Heart left ventricle (tissue), 16 donors: ENCODE measurements at regions not wholly inside any gene's neighbourhood (a gene's known extent, or its start where the extent isn't known, plus 50 kb on each side); places are given as distances from the start of the nearest gene placed in this dataset.

ENCODE experiments used
- ATAC-seq, 4 donors: fragments of 200-7000 bp; cut with Tn5 transposase; one replicate each; pipeline ENCODE4 v1.9.1; 2020 to 2022; ENCODE audit warnings: moderate library complexity in 4 of 4, mild to moderate bottlenecking in 3 of 4, moderate number of reproducible peaks in 1 of 4
- DNase-seq, 5 donors: peaks; one replicate each; pipeline ENCODE4 v3.0.0-alpha.2; 2020
- H3K27ac ChIP-seq, 12 donors: fragments of 200-600 bp; sonication (generic) in 4 of 12; one replicate each; pipeline versions ENCODE4 v1.5.0 to v1.8.0; 2016 to 2022; ENCODE audit warnings: mild to moderate bottlenecking in 2 of 12
- H3K27me3 ChIP-seq, 9 donors: fragments of 200-600 bp; sonication (generic) in 2 of 9; one replicate each; pipeline versions ENCODE4 v1.5.1 to v1.8.0; 2016 to 2022; ENCODE audit warnings: mild to moderate bottlenecking in 3 of 9
- H3K36me3 ChIP-seq, 9 donors: fragments of 200-600 bp; sonication (generic) in 2 of 9; one replicate each; pipeline versions ENCODE4 v1.5.0 to v1.8.0; 2018 to 2022; ENCODE audit warnings: mild to moderate bottlenecking in 2 of 9
- H3K4me1 ChIP-seq, 12 donors: fragments of 200-600 bp; sonication (generic) in 4 of 12; one replicate each; pipeline versions ENCODE4 v1.5.0 to v1.8.0; 2016 to 2022; ENCODE audit warnings: mild to moderate bottlenecking in 3 of 12
- H3K4me3 ChIP-seq, 12 donors: fragments of 200-600 bp; sonication (generic) in 4 of 12; one replicate each; pipeline versions ENCODE4 v1.5.0 to v1.8.0; 2017 to 2022; ENCODE audit warnings: mild to moderate bottlenecking in 9 of 12, moderate library complexity in 4 of 12
- H3K9me3 ChIP-seq, 12 donors: fragments of 200-600 bp; sonication (generic) in 4 of 12; one replicate each; pipeline versions ENCODE4 v1.5.0 to v1.8.0; 2016 to 2022; ENCODE audit warnings: mild to moderate bottlenecking in 1 of 12
- CTCF ChIP-seq, 12 donors: fragments of 200-600 bp; sonication (generic) in 4 of 12; IDR thresholded peaks; one replicate each; pipeline versions ENCODE4 v1.5.0 to v1.8.0; 2018 to 2022; ENCODE audit warnings: antibody characterized with exemption in 12 of 12, mild to moderate bottlenecking in 5 of 12
- POLR2A ChIP-seq, 2 donors: fragments of 450-650 bp; IDR thresholded peaks; one replicate each; pipeline ENCODE4 v1.6.1; 2017; ENCODE audit warnings: antibody characterized with exemption in 2 of 2, mild to moderate bottlenecking in 2 of 2, moderate library complexity in 2 of 2
- WGBS, 4 donors: extraction: QIAGEN DNeasy Blood & Tissue Kit in 2 of 4; methylation state at CpG; one replicate each; pipeline versions ENCODE4 v1.1.5 to v1.1.7; 2013 to 2018; 5-methylcytosine and 5-hydroxymethylcytosine counted together
- intact Hi-C, 10 donors: fragments of 100-400 bp; cut with DNase I; formaldehyde crosslinking; loops; one replicate each; pipeline versions ENCODE4 v1.11.1 to v1.14.2; 2022
- donor health status: ischemic (EF 13 %, LVEDD 7.1; RV severe dilation, severe dysfunction).
- donor health status: healthy with polysubstance abuse.
- donor health status: DM: no; HTN: yes; CAD: no.
- donor health status: DM: no; HTN: no; CAD: no.
- donor health status: ischemic (EF 25% LVEDD 6.9; RV normal size, moderate dysfunction).
- donor health status: ischemic (EF 25% LVEDD 5.7; RV mildly dilated, moderate dysfunction).
- donor health status: healthy.
- donor health status: DM: yes; HTN: yes; CAD: no.
- donor health status: ischemic (EF 35%, LVEDD 5.7; RV mildly dilated, moderate dysfunction).
- donor health status: nonischemic (EF 11% LVEDD 7.7; RV severe dilation, severe dysfunction).
- donor health status: DM: yes; HTN: yes; CAD: no.
- donor health status: PGD.
- donor health status: ischemic (EF 29% LVEDD 5.4; RV normal size, mild dysfunction).
- donor health status: nonischemic (EF 23%, LVEDD 6.1; RV moderate dilation, normal function).

DNA sequence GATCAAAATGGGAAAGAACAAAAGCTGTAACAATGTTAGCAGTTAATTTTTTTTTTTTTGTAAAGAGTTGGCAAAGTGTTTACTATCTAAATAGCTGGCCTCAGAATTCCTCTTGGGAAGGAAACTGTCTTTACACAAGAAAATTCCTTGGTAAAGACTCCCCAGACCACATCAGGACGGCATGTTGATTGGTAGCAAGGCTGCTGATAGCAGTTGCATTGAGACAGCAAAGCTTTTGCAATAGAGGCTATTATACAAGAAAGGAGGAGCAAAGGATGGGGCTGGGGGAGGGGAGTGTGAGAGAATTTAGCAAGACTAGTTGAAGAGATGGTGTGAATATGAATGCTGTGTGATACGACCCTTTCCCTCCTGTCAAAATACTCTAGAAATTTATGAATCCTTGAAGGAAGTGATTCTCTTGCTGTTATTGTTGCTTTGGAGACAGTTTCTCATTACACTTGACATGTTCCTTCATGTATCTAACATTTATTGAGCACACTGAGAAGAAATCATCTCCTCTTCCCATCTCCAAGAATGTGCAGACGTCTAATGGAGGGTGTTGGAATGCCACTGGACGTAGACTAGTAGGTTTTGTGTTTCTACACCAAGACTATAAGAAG, 355.6 kb downstream of the SIPA1L2 start:
- TF ChIP-seq POLR2A (IDR thresholded peaks at IDR 0.05) (no peak), CTCF (IDR thresholded peaks at IDR 0.05) (no peak)
- Histone ChIP-seq H3K27ac (no peak overlapping the region), H3K9me3 (no peaks in the 10 kb centered on the region), H3K4me1 (peaks cover 0 to 7% (median 0%) of the 10 kb centered on the region in 12 donors), H3K4me3 (no peak overlapping the region), H3K36me3 (no peaks in the 10 kb centered on the region), H3K27me3 (no peaks in the 10 kb centered on the region)
- ATAC-seq (no peak), DNase-seq (no peak)
- WGBS, 4 donors, result 89 to 95% (median 93%) methylated on average over 4 of the region's 4 CpGs
- intact Hi-C loops, result no loop called here

DNA sequence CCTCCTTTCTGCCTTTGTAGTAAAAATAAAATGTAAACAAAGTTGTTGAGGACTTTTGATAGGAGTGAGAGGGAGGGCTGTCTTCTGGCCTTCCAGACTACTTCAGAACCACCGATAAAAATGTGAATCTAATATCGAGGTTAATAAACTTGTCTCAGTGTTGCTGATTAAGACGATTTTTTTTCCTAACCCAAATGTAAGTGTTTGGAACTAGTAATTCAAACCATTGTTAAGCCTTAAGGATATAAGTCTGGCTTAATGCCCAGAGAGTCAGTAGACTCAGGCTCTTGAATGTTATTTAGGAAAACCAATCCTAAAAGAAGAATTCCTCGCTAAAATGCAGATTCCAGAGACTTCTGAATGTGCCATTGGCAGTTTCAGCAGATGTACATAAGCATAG, 356.9 kb downstream of the SIPA1L2 start:
- Histone ChIP-seq H3K27me3 (no peaks in the 10 kb centered on the region), H3K27ac (no peak overlapping the region), H3K4me3 (no peak overlapping the region), H3K9me3 (no peaks in the 10 kb centered on the region), H3K4me1 (peaks cover 0 to 7% (median 0%) of the 10 kb centered on the region in 12 donors), H3K36me3 (no peaks in the 10 kb centered on the region)
- no peak for ATAC-seq
- DNase-seq, result no peak
- intact Hi-C loops, result no loop called here
- WGBS, 4 donors, result 60 to 68% (median 61%) methylated on average over 4 of the region's 4 CpGs
- TF ChIP-seq POLR2A (IDR thresholded peaks at IDR 0.05), result no peak
- no peak for TF ChIP-seq CTCF (IDR thresholded peaks at IDR 0.05)

DNA sequence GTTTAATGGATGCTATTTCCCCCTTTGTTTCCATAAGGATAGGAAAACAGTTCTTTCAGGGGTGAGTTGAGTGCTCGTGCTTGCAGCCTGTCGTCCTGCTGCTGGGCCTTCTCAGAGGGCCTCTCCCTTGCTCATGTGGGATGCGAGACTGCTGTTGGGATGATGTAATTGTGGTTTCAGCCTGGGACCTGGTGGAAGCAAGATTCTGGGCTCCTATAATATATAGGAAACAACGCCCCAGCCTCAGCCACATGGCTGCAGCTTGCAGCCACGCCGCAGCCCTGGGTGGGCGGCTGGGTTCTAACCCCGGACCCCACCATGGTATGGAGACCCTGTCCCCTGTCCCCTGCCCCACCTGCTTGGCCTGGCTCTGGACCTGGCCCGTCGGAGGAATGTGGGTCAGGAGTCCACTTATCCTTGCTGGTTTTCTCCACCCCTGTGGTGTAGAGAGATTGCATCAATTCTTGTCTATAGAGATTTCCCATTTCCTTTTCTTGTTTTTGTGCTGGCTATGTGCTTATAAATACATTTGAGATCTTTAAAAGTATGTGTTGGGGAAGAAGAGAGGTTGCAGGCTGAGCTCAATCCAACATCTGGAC, 357.8 kb downstream of the SIPA1L2 start:
- H3K4me3 ChIP-seq, result no peak overlapping the region
- H3K27ac ChIP-seq, result peak overlapping the region in 1 of 12 donors; percentile 37
- no peaks in the 10 kb centered on the region for H3K27me3 ChIP-seq
- no peaks in the 10 kb centered on the region for H3K36me3 ChIP-seq
- DNase-seq (peak in 2 of 5 donors; percentile 30 to 39), ATAC-seq (peak; percentile 55 to 87 (median 70))
- H3K4me1 ChIP-seq, result peaks cover 0 to 7% (median 0%) of the 10 kb centered on the region in 12 donors
- intact Hi-C loops, result no loop called here
- TF ChIP-seq CTCF (IDR thresholded peaks at IDR 0.05) (no peak), POLR2A (IDR thresholded peaks at IDR 0.05) (no peak)
- H3K9me3 ChIP-seq, result no peaks in the 10 kb centered on the region
- WGBS, 4 donors, result 77 to 85% (median 81%) methylated on average over 5 to 10 of the region's 10 CpGs

GRCh38 chr1:232271299-232271698, 358.6 kb downstream of the SIPA1L2 start:
- H3K27me3 ChIP-seq, result no peaks in the 10 kb centered on the region
- no peaks in the 10 kb centered on the region for H3K36me3 ChIP-seq
- no peaks in the 10 kb centered on the region for H3K9me3 ChIP-seq
- TF ChIP-seq POLR2A (IDR thresholded peaks at IDR 0.05), result no peak
- no peak for TF ChIP-seq CTCF (IDR thresholded peaks at IDR 0.05)
- intact Hi-C loops, result no loop called here
- peaks cover 0 to 7% (median 0%) of the 10 kb centered on the region in 12 donors for H3K4me1 ChIP-seq
- no peak overlapping the region for H3K27ac ChIP-seq
- no peak overlapping the region for H3K4me3 ChIP-seq
- ATAC-seq (no peak), DNase-seq (no peak)
